Effector memory CD8-positive, alpha-beta T cell (primary cell): ENCODE measurements at regions not wholly inside any gene's neighbourhood (a gene's known extent, or its start where the extent isn't known, plus 50 kb on each side); places are given as distances from the start of the nearest gene placed in this dataset.
A peak's percentile ranks its signal among the peaks of the same experiment; 100 is the strongest.

Experiments used
- ATAC-seq: fragments of 150-1000 bp; cut with Tn5 transposase; replicated peaks from 2 replicates; pipeline ENCODE4 v1.10.0; 2021; ENCODE audit warnings: mild to moderate bottlenecking, moderate library complexity
- DNase-seq, 3 experiments: peaks; one replicate each; pipeline ENCODE4 v3.0.0; 2021
- H3K27ac Mint-ChIP-seq, 2 donors: one replicate each; pipeline ENCODE4 v1.8.0; 2022; ENCODE audit warnings: mild to moderate bottlenecking in 2 of 2, mixed read lengths in 2 of 2, moderate library complexity in 2 of 2
- H3K27me3 Mint-ChIP-seq, 2 donors: one replicate each; pipeline ENCODE4 v1.8.0; 2022; ENCODE audit warnings: mixed read lengths in 2 of 2
- H3K36me3 Mint-ChIP-seq: one replicate; pipeline ENCODE4 v1.8.0; 2022; ENCODE audit warnings: mild to moderate bottlenecking, moderate library complexity, mixed read lengths; ENCODE audit not compliant: insufficient read depth
- H3K4me1 Mint-ChIP-seq, 2 donors: one replicate each; pipeline ENCODE4 v1.8.0; 2022; ENCODE audit warnings: low read depth in 2 of 2, mixed read lengths in 2 of 2
- H3K4me3 Mint-ChIP-seq, 2 donors: one replicate each; pipeline ENCODE4 v1.8.0; 2022; ENCODE audit warnings: mild to moderate bottlenecking in 2 of 2, mixed read lengths in 2 of 2, moderate library complexity in 2 of 2
- H3K9me3 Mint-ChIP-seq, 2 donors: one replicate each; pipeline ENCODE4 v1.8.0; 2022; ENCODE audit warnings: mixed read lengths in 2 of 2

DNA sequence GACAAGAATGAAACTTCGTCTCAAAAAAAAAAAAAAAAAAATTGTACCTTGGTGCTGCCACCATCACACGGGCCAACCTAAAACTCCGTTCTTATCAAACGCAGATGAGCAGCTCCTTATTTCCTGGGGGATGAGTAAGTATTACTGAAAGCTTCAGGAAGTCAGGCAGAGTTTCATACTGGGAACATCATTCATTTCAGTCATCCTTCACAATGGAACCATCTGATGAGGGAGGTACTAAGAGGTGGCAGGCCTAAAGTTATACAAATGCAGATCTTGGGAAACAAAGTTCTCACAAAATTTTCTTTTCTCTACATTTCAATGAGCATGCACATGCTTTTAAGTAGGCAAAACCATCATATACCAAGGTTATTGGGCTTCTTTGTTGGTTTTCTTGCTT, 636.0 kb upstream of the LMCD1 start:
- no peak overlapping the region for H3K27ac Mint-ChIP-seq
- no peak overlapping the region for H3K4me3 Mint-ChIP-seq
- H3K36me3 Mint-ChIP-seq = peaks cover 4% of the 10 kb centered on the region
- no peaks in the 10 kb centered on the region for H3K27me3 Mint-ChIP-seq
- no peak for ATAC-seq
- peaks cover 0 to 15% of the 10 kb centered on the region in 2 donors for H3K9me3 Mint-ChIP-seq
- DNase-seq = no peak
- H3K4me1 Mint-ChIP-seq = no peaks in the 10 kb centered on the region

GRCh38 chr3:7867587-7867986, 634.0 kb upstream of the LMCD1 start:
- Mint-ChIP-seq H3K27me3 (no peaks in the 10 kb centered on the region), H3K27ac (no peak overlapping the region), H3K4me3 (no peak overlapping the region), H3K9me3 (peaks cover 0 to 8% of the 10 kb centered on the region in 2 donors), H3K36me3 (no peaks in the 10 kb centered on the region), H3K4me1 (no peaks in the 10 kb centered on the region)
- ATAC-seq (no peak), DNase-seq (no peak)

DNA sequence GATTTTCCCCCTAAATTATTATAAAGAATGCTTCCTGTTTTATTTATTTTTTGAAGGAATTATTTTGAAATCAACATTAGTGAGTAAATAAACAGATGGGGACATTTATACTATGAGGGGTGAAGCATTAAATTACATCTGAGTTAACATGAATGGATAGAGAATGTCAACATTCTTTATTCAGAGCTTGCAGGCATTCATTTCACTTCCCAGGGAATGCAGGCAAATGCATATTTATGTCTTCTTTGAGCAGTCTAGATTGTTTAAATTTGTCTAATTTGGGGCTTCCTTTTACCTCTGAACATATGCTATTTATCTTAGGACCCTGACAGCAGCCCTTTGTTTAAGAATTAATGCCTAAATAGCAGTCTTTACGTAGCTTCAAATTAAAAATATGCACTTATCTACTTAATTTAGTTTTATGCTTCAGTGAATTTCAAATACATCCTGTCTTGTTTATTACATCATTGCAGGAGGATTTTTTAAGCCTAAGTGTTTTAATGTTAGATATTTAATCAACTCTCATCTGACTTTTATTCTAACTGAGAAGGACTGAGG, 630.5 kb upstream of the LMCD1 start:
- ATAC-seq (no peak), DNase-seq (no peak)
- Mint-ChIP-seq H3K27me3 (no peaks in the 10 kb centered on the region), H3K36me3 (no peaks in the 10 kb centered on the region), H3K27ac (no peak overlapping the region), H3K4me1 (no peaks in the 10 kb centered on the region), H3K9me3 (peaks cover 0 to 11% of the 10 kb centered on the region in 2 donors), H3K4me3 (no peak overlapping the region)

DNA sequence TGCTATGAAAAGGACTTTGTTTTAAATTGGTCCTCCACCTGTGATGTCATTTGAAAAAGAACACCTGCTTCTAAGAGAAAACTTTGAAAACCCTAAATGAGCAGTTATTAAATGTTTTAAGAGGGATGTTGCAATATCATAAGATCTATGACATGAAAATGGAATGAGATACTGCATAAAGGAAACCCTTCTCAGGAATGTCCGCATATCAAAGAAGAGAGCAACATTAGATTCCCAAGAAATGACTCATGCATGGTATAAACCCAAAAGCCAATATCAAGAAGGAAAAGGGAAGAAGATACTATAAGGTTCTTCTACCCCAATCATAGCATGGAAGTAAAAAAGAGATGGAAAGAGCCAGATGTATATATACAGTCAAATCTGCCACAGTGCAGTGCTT, 627.5 kb upstream of the LMCD1 start:
- DNase-seq (no peak), ATAC-seq (no peak)
- H3K4me1 Mint-ChIP-seq = peaks cover 4 to 8% of the 10 kb centered on the region in 2 donors
- no peak overlapping the region for H3K27ac Mint-ChIP-seq
- peaks cover 5% of the 10 kb centered on the region for H3K36me3 Mint-ChIP-seq
- no peak overlapping the region for H3K4me3 Mint-ChIP-seq
- H3K27me3 Mint-ChIP-seq = no peaks in the 10 kb centered on the region
- peaks cover 0 to 5% of the 10 kb centered on the region in 2 donors for H3K9me3 Mint-ChIP-seq

DNA sequence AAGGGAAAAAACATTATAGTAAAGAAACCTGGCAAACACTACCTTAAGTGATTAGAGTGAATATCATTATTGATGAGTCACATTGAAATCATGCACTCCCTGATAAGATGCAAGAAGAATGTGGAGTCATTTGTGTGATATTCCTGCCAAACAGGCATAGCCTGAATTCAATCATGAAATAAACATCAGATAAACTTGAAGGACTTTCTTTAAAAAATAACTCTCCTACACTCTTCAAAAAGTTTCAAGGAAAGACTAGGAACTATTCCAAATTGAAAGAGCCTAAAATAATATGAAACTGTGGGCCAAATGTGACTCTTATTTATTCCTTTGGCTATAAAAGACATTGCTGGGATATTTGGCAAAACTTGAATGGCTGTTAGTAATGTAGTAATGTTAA, 625.7 kb upstream of the LMCD1 start:
- H3K4me1 Mint-ChIP-seq = peaks cover 4 to 8% of the 10 kb centered on the region in 2 donors
- no peak for ATAC-seq
- no peak for DNase-seq
- H3K27ac Mint-ChIP-seq = no peak overlapping the region
- peaks cover 5% of the 10 kb centered on the region for H3K36me3 Mint-ChIP-seq
- H3K4me3 Mint-ChIP-seq = no peak overlapping the region
- peaks cover 0 to 5% of the 10 kb centered on the region in 2 donors for H3K9me3 Mint-ChIP-seq
- H3K27me3 Mint-ChIP-seq = no peaks in the 10 kb centered on the region

DNA sequence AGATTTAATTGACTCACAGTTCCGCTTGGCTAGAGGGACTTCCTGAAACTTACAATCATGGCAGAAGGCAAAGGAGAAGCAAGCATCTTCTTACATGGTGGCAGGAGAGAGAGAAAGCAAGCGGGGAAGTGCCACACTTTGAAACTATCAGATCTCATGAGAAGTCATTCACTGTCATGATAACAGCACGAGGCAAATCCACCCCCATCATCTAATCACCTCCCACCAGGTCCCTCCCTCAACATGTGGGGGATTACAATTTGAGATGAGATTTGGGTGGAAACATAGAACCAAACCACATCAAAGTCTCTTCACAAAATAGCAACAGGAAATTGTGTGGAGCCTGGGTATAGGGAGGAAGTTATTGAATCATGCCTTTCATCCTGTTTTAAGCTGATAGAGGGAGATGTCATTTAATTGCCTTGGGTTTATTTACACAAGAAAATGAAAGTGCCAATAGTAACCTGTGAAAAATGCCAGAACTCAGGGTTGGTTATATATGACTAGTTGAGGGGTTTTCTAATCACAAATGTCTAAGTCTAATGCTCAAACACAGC, 624.8 kb upstream of the LMCD1 start:
- ATAC-seq (peak; percentile 90), DNase-seq (peak; percentile 1 to 15 (median 14))
- Mint-ChIP-seq H3K27me3 (no peaks in the 10 kb centered on the region), H3K9me3 (peaks cover 0 to 5% of the 10 kb centered on the region in 2 donors), H3K4me1 (peaks cover 4 to 8% of the 10 kb centered on the region in 2 donors), H3K4me3 (peak overlapping the region; percentile 15 to 51), H3K36me3 (peaks cover 5% of the 10 kb centered on the region), H3K27ac (peak overlapping the region in 1 of 2 donors; percentile 61)

- ATAC-seq (no peak), DNase-seq (no peak)
- Mint-ChIP-seq H3K27ac (peak overlapping the region in 1 of 2 donors; percentile 61), H3K4me3 (peak overlapping the region; percentile 15 to 51), H3K36me3 (peaks cover 5% of the 10 kb centered on the region), H3K9me3 (peaks cover under 1 to 5% of the 10 kb centered on the region in 2 donors), H3K27me3 (no peaks in the 10 kb centered on the region), H3K4me1 (peaks cover 4 to 8% of the 10 kb centered on the region in 2 donors)
Measured at GRCh38 chr3:7877312-7877711, 624.3 kb upstream of the LMCD1 start.

DNA sequence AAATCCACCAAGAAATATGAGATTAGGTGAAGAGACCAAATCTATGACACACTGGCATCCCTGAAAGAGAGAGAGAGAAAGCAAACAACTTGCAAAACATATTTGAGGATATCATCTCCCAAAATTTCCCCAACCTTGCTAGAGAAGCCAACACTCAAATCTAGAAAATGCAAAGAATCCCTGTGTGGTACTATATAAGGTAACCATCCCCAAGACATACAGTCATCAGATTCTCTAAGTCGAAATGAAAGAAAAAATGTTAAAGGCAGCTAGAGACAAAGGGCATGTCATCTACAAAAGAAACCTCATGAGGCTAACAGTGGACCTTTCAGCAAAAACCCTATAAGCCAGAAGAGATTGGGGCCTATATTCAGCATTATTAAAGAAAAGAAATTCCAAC, 622.1 kb upstream of the LMCD1 start:
- Mint-ChIP-seq H3K27ac (no peak overlapping the region), H3K4me3 (no peak overlapping the region), H3K9me3 (peaks cover 3 to 12% of the 10 kb centered on the region in 2 donors), H3K4me1 (peaks cover 4 to 10% of the 10 kb centered on the region in 2 donors), H3K27me3 (no peaks in the 10 kb centered on the region), H3K36me3 (peaks cover 5% of the 10 kb centered on the region)
- no peak for DNase-seq
- ATAC-seq = no peak

DNA sequence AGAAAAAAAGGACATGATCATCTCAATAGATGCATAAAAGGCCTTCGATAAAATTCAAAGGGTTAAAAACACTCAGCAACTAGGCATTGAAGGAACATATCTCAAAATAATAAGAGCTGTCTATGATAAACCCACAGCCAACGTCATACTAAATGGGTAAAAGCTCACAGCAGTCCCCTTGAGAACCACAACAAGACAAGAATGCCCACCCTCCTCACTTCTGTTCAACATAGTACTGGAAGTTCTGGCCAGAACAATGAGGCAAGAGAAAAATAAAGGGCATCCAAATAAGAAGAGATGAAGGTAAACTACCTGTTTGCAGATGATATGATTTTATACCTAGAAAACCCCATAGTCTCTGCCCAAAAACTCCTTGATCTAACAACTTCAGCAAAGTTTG, 619.7 kb upstream of the LMCD1 start:
- DNase-seq (no peak), ATAC-seq (no peak)
- Mint-ChIP-seq H3K36me3 (no peaks in the 10 kb centered on the region), H3K4me1 (peaks cover 0 to 5% of the 10 kb centered on the region in 2 donors), H3K27me3 (no peaks in the 10 kb centered on the region), H3K27ac (no peak overlapping the region), H3K9me3 (peaks cover 7 to 23% of the 10 kb centered on the region in 2 donors), H3K4me3 (no peak overlapping the region)

DNA sequence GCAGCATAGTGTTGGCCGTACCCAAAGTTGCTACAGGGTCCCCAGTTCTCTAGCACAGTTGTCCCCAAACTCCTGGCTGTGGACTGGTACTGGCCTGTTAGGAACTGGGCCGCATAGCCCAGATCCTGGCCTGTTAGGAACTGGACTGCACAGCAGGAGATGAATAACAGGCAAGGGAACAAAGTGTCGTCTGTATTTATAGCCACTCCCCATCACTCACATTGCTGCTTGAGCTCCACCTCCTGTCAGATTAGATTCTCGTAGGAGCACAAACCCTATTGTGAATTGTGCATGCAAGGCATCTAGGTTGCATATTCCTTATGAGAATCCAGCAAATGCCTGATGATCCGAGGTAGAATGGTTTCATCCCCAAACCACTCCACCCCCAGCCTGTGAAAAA, 604.0 kb upstream of the LMCD1 start:
- Mint-ChIP-seq H3K27ac (no peak overlapping the region), H3K4me1 (peaks cover 0 to 3% of the 10 kb centered on the region in 2 donors), H3K27me3 (no peaks in the 10 kb centered on the region), H3K4me3 (no peak overlapping the region), H3K36me3 (peaks cover 4% of the 10 kb centered on the region), H3K9me3 (peaks cover 0 to 5% of the 10 kb centered on the region in 2 donors)
- no peak for DNase-seq
- ATAC-seq = no peak

- Mint-ChIP-seq H3K9me3 (no peaks in the 10 kb centered on the region), H3K27me3 (no peaks in the 10 kb centered on the region), H3K4me3 (no peak overlapping the region), H3K4me1 (no peaks in the 10 kb centered on the region), H3K27ac (no peak overlapping the region), H3K36me3 (no peaks in the 10 kb centered on the region)
- DNase-seq (no peak), ATAC-seq (no peak)
Measured at GRCh38 chr3:7913283-7913682, 588.3 kb upstream of the LMCD1 start.

- H3K9me3 Mint-ChIP-seq = no peaks in the 10 kb centered on the region
- H3K4me3 Mint-ChIP-seq = no peak overlapping the region
- no peak overlapping the region for H3K27ac Mint-ChIP-seq
- no peaks in the 10 kb centered on the region for H3K27me3 Mint-ChIP-seq
- no peak for ATAC-seq
- no peaks in the 10 kb centered on the region for H3K4me1 Mint-ChIP-seq
- DNase-seq = no peak
- no peaks in the 10 kb centered on the region for H3K36me3 Mint-ChIP-seq
Measured at GRCh38 chr3:7915356-7915755, 586.3 kb upstream of the LMCD1 start.

DNA sequence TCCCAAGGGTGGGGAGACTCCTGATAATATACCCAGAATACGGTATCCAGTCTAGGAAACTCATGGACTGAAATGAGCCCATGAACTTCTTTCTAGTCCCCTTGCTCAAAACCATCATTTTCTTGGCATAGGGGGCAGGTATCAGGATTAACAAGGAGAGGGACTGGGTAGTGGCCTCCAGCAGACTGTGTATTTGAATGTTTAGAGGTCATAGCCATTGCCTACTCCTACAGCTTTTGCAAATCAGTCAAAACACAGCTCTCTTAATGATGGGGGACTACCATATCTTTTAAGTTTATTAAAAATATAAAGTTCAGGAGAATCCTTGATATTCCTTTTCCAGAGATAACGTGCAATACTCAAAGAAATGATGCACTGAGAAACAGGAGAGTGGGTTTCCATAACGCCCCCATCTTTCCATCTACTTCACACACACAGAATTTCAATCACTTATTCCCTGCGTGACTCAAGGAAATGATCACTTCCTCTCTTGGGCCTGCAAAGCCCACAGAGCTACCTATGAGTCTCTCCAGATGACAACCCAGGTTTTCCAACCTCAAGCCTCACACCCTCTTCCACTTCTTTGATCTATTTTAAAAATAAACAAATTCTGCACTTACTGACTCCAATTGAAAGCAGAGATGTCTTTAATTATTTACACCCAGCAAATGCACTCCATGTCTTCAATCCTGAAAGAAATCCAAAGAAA, 584.0 kb upstream of the LMCD1 start:
- H3K4me3 Mint-ChIP-seq = no peak overlapping the region
- no peaks in the 10 kb centered on the region for H3K27me3 Mint-ChIP-seq
- ATAC-seq (no peak), DNase-seq (no peak)
- no peak overlapping the region for H3K27ac Mint-ChIP-seq
- H3K4me1 Mint-ChIP-seq = no peaks in the 10 kb centered on the region
- no peaks in the 10 kb centered on the region for H3K36me3 Mint-ChIP-seq
- H3K9me3 Mint-ChIP-seq = no peaks in the 10 kb centered on the region

- H3K27me3 Mint-ChIP-seq = no peaks in the 10 kb centered on the region
- H3K4me3 Mint-ChIP-seq = no peak overlapping the region
- no peaks in the 10 kb centered on the region for H3K36me3 Mint-ChIP-seq
- no peak for DNase-seq
- no peaks in the 10 kb centered on the region for H3K9me3 Mint-ChIP-seq
- no peak for ATAC-seq
- no peak overlapping the region for H3K27ac Mint-ChIP-seq
- no peaks in the 10 kb centered on the region for H3K4me1 Mint-ChIP-seq
Measured at GRCh38 chr3:7920211-7920610, 581.4 kb upstream of the LMCD1 start.
